Brain microvascular endothelial cell (primary cell): ENCODE measurements at regions not wholly inside any gene's neighbourhood (a gene's known extent, or its start where the extent isn't known, plus 50 kb on each side); places are given as distances from the start of the nearest gene placed in this dataset.

Experiments used
- DNase-seq: peaks from one replicate; pipeline ENCODE4 v3.0.0-alpha.2; 2020
- H3K27ac ChIP-seq: fragments of 250-450 bp; sonication (Bioruptor Pico); 2 replicates; pipeline ENCODE4 v1.5.1; 2020; ENCODE audit warnings: mild to moderate bottlenecking, moderate library complexity
- H3K27me3 ChIP-seq: fragments of 250-450 bp; sonication (Bioruptor Pico); replicated peaks from 2 replicates; pipeline ENCODE4 v1.5.1; 2020; ENCODE audit warnings: mild to moderate bottlenecking
- H3K36me3 ChIP-seq: fragments of 250-450 bp; sonication (Bioruptor Pico); replicated peaks from 2 replicates; pipeline ENCODE4 v1.5.1; 2020; ENCODE audit warnings: mild to moderate bottlenecking
- H3K4me3 ChIP-seq: 2 replicates; pipeline ENCODE4 v1.5.1; 2011; ENCODE audit warnings: low read depth, mild to moderate bottlenecking, control low read depth, low read length, moderate library complexity
- in situ Hi-C: cut with HindIII; loops from 2 replicates; pipeline ENCODE4 v1.10.0; 2017; ENCODE audit warnings: low sequenced_read_pairs, low pct_ligation_motif_present
- TF ChIP-seq, protein P1 (sequence below): IDR thresholded peaks from 2 replicates; pipeline ENCODE4 v1.5.1; 2011; ENCODE audit warnings: low read depth, mild to moderate bottlenecking, moderate library complexity, low read length, control low read depth, inconsistent platforms; ENCODE audit errors: missing control alignments

DNA sequence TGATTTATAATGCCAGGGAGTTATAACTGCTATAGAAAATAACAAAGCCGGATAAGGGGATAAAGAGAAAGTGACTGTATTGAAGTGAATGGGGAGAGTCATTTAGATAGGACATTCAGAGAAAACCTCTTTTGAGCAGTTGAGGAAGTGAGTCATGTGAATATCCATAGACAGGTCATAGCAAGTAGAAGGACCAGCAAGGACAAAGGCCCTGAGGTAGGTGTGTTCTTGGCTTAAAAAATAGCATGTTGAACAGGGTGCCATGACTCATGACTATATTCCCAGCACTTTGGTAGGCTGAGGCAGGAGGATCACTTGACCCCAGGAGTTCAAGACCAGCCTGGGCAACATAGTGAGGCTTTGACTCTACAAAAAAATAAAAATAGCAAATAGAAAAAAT, 51.5 kb upstream of the RAP1B start:
- TF ChIP-seq, protein P1, sequence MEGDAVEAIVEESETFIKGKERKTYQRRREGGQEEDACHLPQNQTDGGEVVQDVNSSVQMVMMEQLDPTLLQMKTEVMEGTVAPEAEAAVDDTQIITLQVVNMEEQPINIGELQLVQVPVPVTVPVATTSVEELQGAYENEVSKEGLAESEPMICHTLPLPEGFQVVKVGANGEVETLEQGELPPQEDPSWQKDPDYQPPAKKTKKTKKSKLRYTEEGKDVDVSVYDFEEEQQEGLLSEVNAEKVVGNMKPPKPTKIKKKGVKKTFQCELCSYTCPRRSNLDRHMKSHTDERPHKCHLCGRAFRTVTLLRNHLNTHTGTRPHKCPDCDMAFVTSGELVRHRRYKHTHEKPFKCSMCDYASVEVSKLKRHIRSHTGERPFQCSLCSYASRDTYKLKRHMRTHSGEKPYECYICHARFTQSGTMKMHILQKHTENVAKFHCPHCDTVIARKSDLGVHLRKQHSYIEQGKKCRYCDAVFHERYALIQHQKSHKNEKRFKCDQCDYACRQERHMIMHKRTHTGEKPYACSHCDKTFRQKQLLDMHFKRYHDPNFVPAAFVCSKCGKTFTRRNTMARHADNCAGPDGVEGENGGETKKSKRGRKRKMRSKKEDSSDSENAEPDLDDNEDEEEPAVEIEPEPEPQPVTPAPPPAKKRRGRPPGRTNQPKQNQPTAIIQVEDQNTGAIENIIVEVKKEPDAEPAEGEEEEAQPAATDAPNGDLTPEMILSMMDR = no peak
- peak; percentile 13 for DNase-seq
- H3K27me3 ChIP-seq = no peaks in the 10 kb centered on the region

GRCh38 chr12:68559984-68560850, 50.5 kb upstream of the RAP1B start:
- H3K27ac ChIP-seq = no peak overlapping the region
- H3K4me3 ChIP-seq = no peak overlapping the region
- H3K27me3 ChIP-seq = no peaks in the 10 kb centered on the region
- DNase-seq = peak; percentile 3
- no peaks in the 10 kb centered on the region for H3K36me3 ChIP-seq
- TF ChIP-seq, protein P1 = no peak
- in situ Hi-C loops = no loop called here

More for the DNA sequence above, 51.5 kb upstream of the RAP1B start:
- H3K4me3 ChIP-seq = no peak overlapping the region
- in situ Hi-C loops = no loop called here
- no peaks in the 10 kb centered on the region for H3K36me3 ChIP-seq
- H3K27ac ChIP-seq = no peak overlapping the region

DNA sequence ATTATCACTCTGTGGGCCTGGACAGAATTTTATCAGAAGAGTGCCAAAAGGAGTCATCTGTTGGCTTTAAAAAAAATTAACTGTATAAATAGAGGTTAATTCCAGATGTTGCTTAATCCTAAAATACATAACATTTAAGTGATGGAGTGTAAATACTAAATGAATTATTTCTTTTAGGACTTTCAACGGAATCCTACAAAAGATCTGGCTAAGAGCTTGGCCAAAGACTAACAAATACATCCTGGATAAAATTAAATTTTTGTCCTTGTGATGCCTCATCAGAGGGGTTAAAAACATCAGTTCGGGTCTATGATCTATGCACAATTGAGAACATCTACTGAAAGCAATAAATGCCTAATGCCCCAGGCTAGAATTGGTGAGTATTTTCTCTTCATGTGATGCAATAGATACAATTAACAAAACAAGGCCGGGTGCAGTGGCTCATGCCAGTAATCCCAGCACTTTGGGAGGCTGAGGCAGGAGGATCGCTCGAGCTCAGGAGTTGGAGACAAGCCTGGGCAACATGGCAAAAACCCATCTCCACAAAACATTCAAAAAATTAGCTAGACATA, 49.8 kb upstream of the RAP1B start:
- H3K27ac ChIP-seq = no peak overlapping the region
- H3K36me3 ChIP-seq = no peaks in the 10 kb centered on the region
- TF ChIP-seq, protein P1 = no peak
- no peak for DNase-seq
- no peak overlapping the region for H3K4me3 ChIP-seq
- in situ Hi-C loops = no loop called here
- no peaks in the 10 kb centered on the region for H3K27me3 ChIP-seq
